GM18520 (cell line): ENCODE measurements at regions not wholly inside any gene's neighbourhood (a gene's known extent, or its start where the extent isn't known, plus 50 kb on each side); places are given as distances from the start of the nearest gene placed in this dataset.
"Not testable (repeated sequence)": the region's sequence is repeated elsewhere in the genome, so short reads cannot be mapped to it uniquely, and the experiment has no call there.

Source experiments
- ATAC-seq: cut with Tn5 transposase; IDR thresholded peaks from one replicate; pipeline ENCODE4 v1.9.1; 2021; ENCODE audit not compliant: unreplicated experiment

DNA sequence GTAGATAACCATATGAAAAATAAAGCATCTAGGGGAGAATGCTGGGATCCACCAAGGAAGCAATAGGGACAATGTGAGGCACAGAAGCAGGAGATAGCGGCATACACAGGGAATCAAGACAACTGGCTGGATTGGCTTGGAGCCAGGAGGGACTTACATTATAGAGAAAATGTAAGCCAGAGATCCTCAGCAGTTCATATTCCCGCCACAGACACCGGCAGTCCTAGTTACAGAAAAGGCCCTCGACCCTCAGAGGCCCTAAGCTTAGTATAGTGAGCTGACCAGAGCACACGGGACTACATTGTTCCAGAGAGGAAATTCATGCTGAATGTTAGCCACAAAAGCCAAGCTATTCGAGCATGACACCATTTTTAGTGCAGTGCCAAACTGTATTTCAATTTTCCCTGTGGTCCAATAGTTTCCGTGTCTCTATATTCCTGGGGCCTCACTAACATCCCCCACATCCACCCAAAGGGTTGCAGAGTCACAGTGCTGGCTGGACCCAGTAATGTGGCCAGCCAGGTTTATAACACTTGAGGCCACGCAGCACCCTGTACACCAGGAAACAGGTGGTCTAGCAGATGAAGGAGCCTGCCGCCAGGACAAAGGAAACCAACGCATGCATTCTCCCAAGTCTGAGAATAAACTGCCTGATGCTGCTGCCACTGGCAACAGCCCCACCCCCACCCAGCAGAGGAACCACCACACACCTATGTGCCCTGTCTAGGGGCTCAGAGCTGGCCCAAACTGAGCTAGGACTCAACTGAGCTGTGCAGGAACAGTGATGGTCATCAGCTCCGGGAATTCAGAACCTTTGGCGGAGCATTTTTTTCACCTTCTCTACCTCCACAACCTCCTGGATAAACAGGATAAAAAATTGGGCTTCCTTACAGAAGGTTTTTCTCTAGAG is 693.2 kb upstream of the CHD1 start:
- no peak for ATAC-seq

- no peak for ATAC-seq
These were observed 688.5 kb upstream of the CHD1 start for GRCh38 chr5:99617335-99617734.

DNA sequence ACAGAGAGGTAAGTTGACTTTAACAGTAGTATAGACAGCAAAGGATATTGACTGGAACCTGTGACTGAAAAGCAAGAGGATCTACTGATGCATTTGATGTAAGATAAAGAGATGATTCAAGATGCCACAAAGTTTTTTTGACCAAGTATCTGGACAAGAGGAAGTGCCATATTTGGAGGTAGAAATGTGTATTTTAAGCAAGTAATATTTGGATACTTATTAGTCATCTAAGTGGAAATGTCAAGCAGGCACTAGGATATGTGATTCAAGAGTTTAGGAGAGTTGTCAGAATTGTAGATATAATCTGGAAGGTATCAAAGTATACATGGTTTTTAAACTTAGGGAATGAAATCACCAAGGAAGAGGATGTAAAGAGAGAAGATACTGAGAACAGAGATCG is 686.1 kb upstream of the CHD1 start:
- ATAC-seq: no peak

DNA sequence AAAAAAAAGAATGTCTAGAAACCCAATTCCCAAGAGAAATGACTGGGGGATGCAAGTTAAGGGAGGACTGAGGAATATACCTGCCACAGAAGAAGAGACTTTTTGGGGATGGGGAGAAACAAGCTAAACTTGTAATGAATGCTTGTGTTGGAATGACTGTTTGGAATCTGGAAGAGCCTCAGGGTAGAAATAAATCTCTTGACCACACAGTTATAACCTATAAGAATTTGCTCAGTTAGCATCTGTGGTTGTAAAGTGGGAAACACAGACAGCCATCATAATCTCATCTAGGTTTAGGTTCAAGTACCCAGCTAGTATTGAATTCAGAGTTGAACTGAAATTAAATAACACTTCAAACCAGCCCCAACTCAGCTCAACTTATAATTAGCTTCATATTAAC is 678.3 kb upstream of the CHD1 start:
- ATAC-seq: no peak

- ATAC-seq: no peak
These were observed 677.1 kb upstream of the CHD1 start for GRCh38 chr5:99605904-99606303.

- ATAC-seq: no peak
These were observed 672.1 kb upstream of the CHD1 start for GRCh38 chr5:99600952-99601351.

GRCh38 chr5:99590806-99591205 is 662.0 kb upstream of the CHD1 start:
- no peak for ATAC-seq

DNA sequence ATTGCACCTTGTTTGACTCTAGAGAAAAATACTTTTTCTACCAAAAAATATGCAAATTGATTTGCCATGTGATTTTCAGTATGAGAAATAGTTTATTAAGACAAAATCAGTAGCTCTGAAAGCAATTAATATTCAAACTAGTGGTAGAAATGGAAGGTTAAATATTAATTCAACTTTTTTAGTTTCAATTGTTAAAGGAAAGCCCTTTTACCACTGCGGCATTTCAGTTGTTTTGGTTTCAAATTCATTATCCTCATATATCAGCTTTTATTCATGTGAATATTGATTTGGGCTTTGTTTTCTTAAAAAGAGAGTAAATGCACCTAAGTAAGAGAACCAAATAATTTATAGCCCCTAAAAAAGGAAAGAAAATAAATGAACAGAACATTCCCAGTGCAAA is 660.6 kb upstream of the CHD1 start:
- ATAC-seq: no peak

- peak; percentile 63 for ATAC-seq
These were observed 659.2 kb upstream of the CHD1 start for GRCh38 chr5:99587983-99588382.

DNA sequence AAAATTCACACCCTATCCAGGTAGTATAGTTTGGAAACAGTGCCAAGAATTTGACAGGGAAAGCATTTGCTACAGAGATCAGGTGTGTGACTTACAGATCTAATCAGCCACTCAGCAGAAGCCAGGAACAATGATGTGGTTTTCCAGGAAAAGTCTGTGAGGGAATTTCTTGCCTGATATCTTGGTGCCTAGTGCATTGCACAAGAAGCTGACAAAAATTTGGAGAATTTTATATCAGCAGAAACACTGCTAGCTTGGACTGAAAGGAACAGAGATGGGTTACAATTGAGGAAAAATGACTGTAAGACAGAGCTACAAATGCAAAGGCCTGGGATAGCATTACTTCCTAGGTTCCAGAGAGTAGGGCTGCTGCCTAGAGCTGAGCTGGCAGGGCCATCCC is 658.1 kb upstream of the CHD1 start:
- ATAC-seq: no peak

GRCh38 chr5:99581204-99581603 is 652.4 kb upstream of the CHD1 start:
- ATAC-seq: not testable (repeated sequence)

GRCh38 chr5:99562937-99563627 is 634.3 kb upstream of the CHD1 start:
- not testable (repeated sequence) for ATAC-seq

- ATAC-seq: no peak
These were observed 624.5 kb upstream of the CHD1 start for GRCh38 chr5:99553211-99553810.

DNA sequence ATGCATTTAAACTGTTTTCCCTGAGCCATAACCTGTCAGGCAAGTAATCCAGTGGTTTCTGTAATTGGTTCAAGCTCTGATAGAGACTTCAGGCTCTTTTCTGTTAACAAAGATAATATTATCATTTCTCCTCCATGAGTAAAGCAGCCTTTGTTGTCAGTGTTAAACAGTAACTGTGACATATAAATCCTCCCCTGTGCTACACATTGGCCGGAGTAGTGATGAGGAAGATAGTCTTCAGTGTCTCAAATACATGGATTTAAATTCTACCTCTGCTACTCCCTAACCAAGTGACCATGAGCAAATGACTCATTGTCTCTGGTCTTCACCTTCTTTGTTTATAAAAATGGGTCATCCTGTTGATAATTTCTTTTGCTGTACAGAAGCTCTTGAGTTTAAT is 615.5 kb upstream of the CHD1 start:
- no peak for ATAC-seq

GRCh38 chr5:99543841-99544240 is 615.0 kb upstream of the CHD1 start:
- ATAC-seq: no peak

DNA sequence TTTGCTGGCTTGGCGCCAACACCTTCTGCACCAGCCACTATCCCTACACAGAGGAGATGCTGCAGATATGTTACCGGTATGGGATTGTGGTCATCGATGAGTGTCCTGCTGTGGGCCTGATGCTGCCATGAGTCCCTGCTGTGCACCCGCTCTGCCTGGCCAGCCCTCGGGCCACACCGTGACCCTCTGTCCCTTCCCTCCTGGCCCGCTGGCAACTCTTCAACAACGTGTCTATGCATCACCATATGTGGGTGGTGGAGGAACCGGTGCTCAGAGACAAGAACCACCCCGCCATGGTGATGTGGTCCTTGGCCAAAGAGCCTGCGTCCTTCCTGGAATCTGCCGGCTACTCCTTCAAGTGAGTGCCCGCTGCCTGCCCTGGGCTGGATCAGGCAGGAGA is 605.4 kb upstream of the CHD1 start:
- ATAC-seq: not testable (repeated sequence)

GRCh38 chr5:99521666-99522065 is 592.9 kb upstream of the CHD1 start:
- not testable (repeated sequence) for ATAC-seq

- not testable (repeated sequence) for ATAC-seq
These were observed 587.2 kb upstream of the CHD1 start for GRCh38 chr5:99515864-99516490.

- not testable (repeated sequence) for ATAC-seq
These were observed 581.5 kb upstream of the CHD1 start for GRCh38 chr5:99510237-99510866.

GRCh38 chr5:99509064-99509463 is 580.3 kb upstream of the CHD1 start:
- not testable (repeated sequence) for ATAC-seq

GRCh38 chr5:99495456-99495855 is 566.6 kb upstream of the CHD1 start:
- ATAC-seq: not testable (repeated sequence)
